SU-DHL-6 (cell line): ENCODE measurements at regions not wholly inside any gene's neighbourhood (a gene's known extent, or its start where the extent isn't known, plus 50 kb on each side); places are given as distances from the start of the nearest gene placed in this dataset.

Experiments used
- H2AFZ ChIP-seq: fragments of 200-600 bp; sonication (generic); 2 replicates; pipeline ENCODE4 v1.6.1; 2014; ENCODE audit warnings: low read depth, mild to moderate bottlenecking, moderate library complexity, mixed read lengths, antibody characterized with exemption, low read length; ENCODE audit not compliant: severe bottlenecking
- H3F3A ChIP-seq: fragments of 200-600 bp; shearing (Covaris generic); 2 replicates; pipeline ENCODE4 v1.6.0; 2016; ENCODE audit warnings: antibody characterized with exemption, mild to moderate bottlenecking; ENCODE audit not compliant: insufficient read depth
- H3K27ac ChIP-seq: fragments of 200-600 bp; sonication (generic); 2 replicates; pipeline ENCODE4 v1.5.1; 2016; ENCODE audit warnings: low read depth, mild to moderate bottlenecking, low read length, moderate library complexity, mixed read lengths
- H3K27me3 ChIP-seq: fragments of 200-600 bp; sonication (generic), shearing (Covaris generic); 2 replicates; pipeline ENCODE4 v1.6.0; 2014; ENCODE audit warnings: mild to moderate bottlenecking, low read length
- H3K36me3 ChIP-seq: fragments of 200-600 bp; sonication (generic); 2 replicates; pipeline ENCODE4 v1.6.1; 2014; ENCODE audit warnings: mild to moderate bottlenecking, low read length, mixed read lengths
- H3K4me2 ChIP-seq: fragments of 300-600, 200-600 bp; shearing (Covaris generic), sonication (generic); 2 replicates; pipeline ENCODE4 v1.6.0; 2014; ENCODE audit warnings: low read length, low read depth, mild to moderate bottlenecking; ENCODE audit not compliant: poor library complexity, severe bottlenecking
- H3K4me3 ChIP-seq: fragments of 200-600 bp; sonication (generic); 2 replicates; pipeline ENCODE4 v1.5.1; 2014; ENCODE audit warnings: antibody characterized with exemption, low read length, mild to moderate bottlenecking, mixed read lengths; ENCODE audit not compliant: insufficient read depth, poor library complexity, severe bottlenecking
- H3K79me2 ChIP-seq: fragments of 200-600 bp; sonication (generic); 2 replicates; pipeline ENCODE4 v1.6.1; 2014; ENCODE audit warnings: mild to moderate bottlenecking, low read length, moderate library complexity; ENCODE audit not compliant: insufficient read depth
- H3K9ac ChIP-seq: fragments of 200-600 bp; sonication (generic); 2 replicates; pipeline ENCODE4 v1.7.0; 2014; ENCODE audit warnings: mild to moderate bottlenecking, low read length
- H3K9me2 ChIP-seq: fragments of 200-600 bp; sonication (generic); replicated peaks from 2 replicates; pipeline ENCODE4 v1.6.1; 2014; ENCODE audit warnings: low read length; ENCODE audit not compliant: insufficient read depth
- H3K9me3 ChIP-seq: fragments of 200-600 bp; sonication (generic); 2 replicates; pipeline ENCODE4 v1.6.1; 2014; ENCODE audit warnings: low read length, mixed read lengths; ENCODE audit not compliant: insufficient read depth
- H4K20me1 ChIP-seq: fragments of 200-600 bp; sonication (generic); 2 replicates; pipeline ENCODE4 v1.6.1; 2014; ENCODE audit warnings: low read depth, mild to moderate bottlenecking, antibody characterized with exemption, low read length, moderate library complexity, mixed read lengths
- CTCF ChIP-seq: fragments of 200-600 bp; sonication (generic); IDR thresholded peaks from one replicate; pipeline ENCODE4 v1.5.1; 2017; ENCODE audit warnings: antibody characterized with exemption, mild to moderate bottlenecking, low read length, moderate library complexity; ENCODE audit not compliant: insufficient read depth, poor library complexity, severe bottlenecking
- EZH2phosphoT487 ChIP-seq: fragments of 200-600 bp; sonication (generic), shearing (Covaris generic); conservative IDR thresholded peaks from 2 replicates; pipeline ENCODE4 v1.6.1; 2018; ENCODE audit warnings: mild to moderate bottlenecking, antibody characterized with exemption, low read length, moderate library complexity, mixed read lengths

DNA sequence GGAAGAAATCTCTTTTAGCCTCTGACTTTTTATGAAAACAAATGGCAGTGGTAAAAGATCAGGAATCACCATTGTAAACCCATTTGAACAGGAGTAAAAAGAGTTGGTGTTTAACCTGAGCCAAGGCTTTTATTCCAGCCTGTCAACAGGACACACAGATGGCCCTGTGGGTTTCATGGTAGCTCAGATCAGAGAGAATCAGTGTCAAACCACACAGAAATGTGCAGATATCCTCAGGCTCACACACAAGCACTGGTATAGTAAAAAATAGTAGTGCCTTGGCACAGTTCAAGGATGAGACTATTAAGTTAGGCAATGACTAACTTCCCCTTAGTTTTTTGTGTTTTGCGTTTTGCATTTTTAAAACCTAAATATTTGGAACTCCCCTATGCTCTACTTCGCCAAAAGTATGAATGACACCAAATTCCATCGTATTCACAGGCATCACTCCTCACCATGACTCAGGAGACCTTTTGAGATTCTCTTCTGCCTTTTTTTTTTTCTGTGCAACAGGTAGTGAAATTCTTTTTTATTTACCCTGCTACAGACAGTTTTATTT, 1200.0 kb downstream of the CDH11 start:
- H4K20me1 ChIP-seq: no peaks in the 10 kb centered on the region
- H3F3A ChIP-seq: no peaks in the 10 kb centered on the region
- no peaks in the 10 kb centered on the region for H3K36me3 ChIP-seq
- 0 out of 2 replicates have a peak, but pooled peaks cover 5% of the 10 kb centered on the region for H3K9me2 ChIP-seq
- TF ChIP-seq EZH2phosphoT487 (no peak), CTCF (no peak)
- no peaks in the 10 kb centered on the region for H3K27me3 ChIP-seq
- H3K27ac ChIP-seq: no peak overlapping the region
- no peaks in the 10 kb centered on the region for H3K9me3 ChIP-seq
- H3K4me3 ChIP-seq: no peak overlapping the region
- no peak overlapping the region for H2AFZ ChIP-seq
- H3K4me2 ChIP-seq: no peak overlapping the region
- H3K79me2 ChIP-seq: no peaks in the 10 kb centered on the region
- H3K9ac ChIP-seq: no peak overlapping the region

- Histone ChIP-seq H3K9me3 (no peaks in the 10 kb centered on the region), H4K20me1 (no peaks in the 10 kb centered on the region), H3K4me2 (no peak overlapping the region), H3K9me2 (0 out of 2 replicates have a peak, but pooled peaks cover 5% of the 10 kb centered on the region), H3K4me3 (no peak overlapping the region), H2AFZ (no peak overlapping the region), H3K79me2 (no peaks in the 10 kb centered on the region), H3K27ac (no peak overlapping the region), H3K36me3 (no peaks in the 10 kb centered on the region), H3K9ac (no peak overlapping the region), H3K27me3 (no peaks in the 10 kb centered on the region), H3F3A (no peaks in the 10 kb centered on the region)
- no peak for TF ChIP-seq EZH2phosphoT487
- no peak for TF ChIP-seq CTCF
Measured at GRCh38 chr16:63913290-63913689, 1208.6 kb downstream of the CDH11 start.

- H3K9me3 ChIP-seq: no peaks in the 10 kb centered on the region; the same call in 1 of the 2 replicates
- TF ChIP-seq EZH2phosphoT487 (no peak), CTCF (no peak)
- no peak overlapping the region for H3K4me3 ChIP-seq
- no peaks in the 10 kb centered on the region for H3K9me2 ChIP-seq
- H3K36me3 ChIP-seq: no peaks in the 10 kb centered on the region
- H4K20me1 ChIP-seq: no peaks in the 10 kb centered on the region
- H2AFZ ChIP-seq: no peak overlapping the region
- no peak overlapping the region for H3K9ac ChIP-seq
- no peaks in the 10 kb centered on the region for H3K27me3 ChIP-seq
- no peak overlapping the region for H3K4me2 ChIP-seq
- H3F3A ChIP-seq: no peaks in the 10 kb centered on the region
- no peaks in the 10 kb centered on the region for H3K79me2 ChIP-seq
- H3K27ac ChIP-seq: no peak overlapping the region
Measured at GRCh38 chr16:63907251-63907650, 1214.6 kb downstream of the CDH11 start.
